GM19467 (cell line): ENCODE measurements at regions not wholly inside any gene's neighbourhood (a gene's known extent, or its start where the extent isn't known, plus 50 kb on each side); places are given as distances from the start of the nearest gene placed in this dataset.
"Not testable (repeated sequence)": the region's sequence is repeated elsewhere in the genome, so short reads cannot be mapped to it uniquely, and the experiment has no call there.

Experiments
- ATAC-seq: cut with Tn5 transposase; IDR thresholded peaks from one replicate; pipeline ENCODE4 v1.9.1; 2021; ENCODE audit warnings: mild to moderate bottlenecking, moderate library complexity; ENCODE audit not compliant: unreplicated experiment

DNA sequence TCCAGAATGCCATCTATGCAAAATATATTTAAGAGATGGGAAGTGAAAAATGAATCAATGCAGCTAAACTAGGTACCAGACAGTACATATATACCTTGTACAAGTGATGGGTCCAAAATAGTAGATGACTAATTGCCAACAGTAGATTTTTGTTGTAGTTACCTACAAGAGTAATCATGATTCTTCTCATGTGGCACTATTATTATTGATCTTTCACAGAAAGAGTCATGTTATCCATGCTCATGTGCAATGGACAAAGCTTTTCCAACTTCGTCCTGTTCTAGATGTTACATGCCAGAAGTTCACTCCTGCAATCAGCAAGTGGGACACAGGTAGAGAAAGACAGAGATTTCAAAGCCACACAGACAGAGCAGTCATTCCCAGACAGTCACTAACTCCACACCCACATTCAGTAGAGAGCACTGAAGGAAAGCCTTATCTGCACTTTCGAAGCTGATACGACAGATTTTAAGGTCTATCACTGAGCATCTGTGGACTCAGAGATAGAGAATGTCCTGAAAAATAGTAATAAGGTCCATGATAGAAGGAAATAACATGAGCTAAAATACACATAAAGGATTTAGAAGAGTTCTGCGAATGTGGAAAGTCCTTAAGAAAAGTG lies 101.6 kb upstream of the ITPRID2 start:
- ATAC-seq = no peak

DNA sequence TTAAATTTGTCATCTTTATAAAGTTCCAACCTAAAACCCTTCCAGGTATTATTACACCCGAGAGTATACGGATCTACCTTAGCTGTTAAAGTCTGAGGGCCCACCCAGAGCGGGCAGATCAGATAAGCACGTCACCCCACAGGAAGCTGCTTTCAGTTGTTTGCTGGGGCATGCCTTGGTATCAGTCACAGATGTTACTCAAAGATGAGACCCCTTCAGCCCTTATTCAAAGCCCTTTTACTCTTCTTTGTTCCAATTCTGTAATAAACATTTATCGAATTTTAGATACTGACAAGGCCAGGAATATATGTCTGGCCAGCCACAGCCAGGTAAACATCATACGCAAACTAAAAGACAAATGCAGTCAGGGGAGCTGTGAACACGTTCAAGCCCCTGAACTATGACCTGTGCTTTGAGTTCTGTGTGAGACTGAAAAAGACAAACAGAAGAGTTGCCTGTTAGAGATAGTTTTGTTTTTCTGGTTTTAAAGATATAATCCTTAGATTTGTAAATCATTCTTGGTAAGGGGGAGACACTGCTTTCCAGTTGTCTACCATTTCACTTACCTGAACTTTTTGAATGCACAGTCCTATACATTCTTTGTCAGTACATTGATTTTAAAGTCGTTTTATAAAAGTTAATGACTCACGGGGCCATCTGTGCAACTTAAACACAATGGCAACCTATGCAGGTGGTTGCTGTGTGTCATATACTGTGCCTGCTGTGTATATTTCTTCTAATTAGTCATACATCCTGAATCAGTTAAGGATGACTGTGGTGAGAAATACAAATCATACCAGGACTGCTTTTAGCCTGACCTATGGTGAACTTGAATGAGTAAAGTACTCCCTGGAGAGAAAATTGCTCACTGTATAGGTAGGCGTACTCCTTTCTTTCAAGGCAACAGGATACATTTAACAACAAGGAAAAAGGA lies 100.5 kb upstream of the ITPRID2 start:
- ATAC-seq = peak; percentile 96

GRCh38 chr2:181792906-181793305 lies 98.6 kb upstream of the ITPRID2 start:
- ATAC-seq = no peak

DNA sequence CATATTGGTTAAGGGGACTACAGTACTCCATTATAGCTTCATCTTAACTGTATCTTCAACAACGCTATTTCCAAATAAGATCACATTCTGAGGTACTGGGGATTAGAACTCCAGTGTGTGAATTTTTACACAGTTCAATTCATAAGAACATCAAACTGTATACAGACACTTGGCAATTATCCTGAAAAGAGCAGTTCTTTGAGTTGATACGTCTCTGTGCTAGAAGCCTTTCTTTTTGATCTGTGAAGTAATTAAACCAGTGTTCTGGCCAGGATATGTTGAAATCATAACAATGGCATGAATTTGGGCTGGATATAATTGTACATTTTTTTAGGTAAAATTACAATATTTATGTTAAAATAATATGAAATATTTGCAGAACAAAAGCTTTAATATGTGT lies 93.5 kb upstream of the ITPRID2 start:
- no peak for ATAC-seq

- ATAC-seq = not testable (repeated sequence)
These were observed 89.2 kb upstream of the ITPRID2 start for GRCh38 chr2:181802300-181802699.

DNA sequence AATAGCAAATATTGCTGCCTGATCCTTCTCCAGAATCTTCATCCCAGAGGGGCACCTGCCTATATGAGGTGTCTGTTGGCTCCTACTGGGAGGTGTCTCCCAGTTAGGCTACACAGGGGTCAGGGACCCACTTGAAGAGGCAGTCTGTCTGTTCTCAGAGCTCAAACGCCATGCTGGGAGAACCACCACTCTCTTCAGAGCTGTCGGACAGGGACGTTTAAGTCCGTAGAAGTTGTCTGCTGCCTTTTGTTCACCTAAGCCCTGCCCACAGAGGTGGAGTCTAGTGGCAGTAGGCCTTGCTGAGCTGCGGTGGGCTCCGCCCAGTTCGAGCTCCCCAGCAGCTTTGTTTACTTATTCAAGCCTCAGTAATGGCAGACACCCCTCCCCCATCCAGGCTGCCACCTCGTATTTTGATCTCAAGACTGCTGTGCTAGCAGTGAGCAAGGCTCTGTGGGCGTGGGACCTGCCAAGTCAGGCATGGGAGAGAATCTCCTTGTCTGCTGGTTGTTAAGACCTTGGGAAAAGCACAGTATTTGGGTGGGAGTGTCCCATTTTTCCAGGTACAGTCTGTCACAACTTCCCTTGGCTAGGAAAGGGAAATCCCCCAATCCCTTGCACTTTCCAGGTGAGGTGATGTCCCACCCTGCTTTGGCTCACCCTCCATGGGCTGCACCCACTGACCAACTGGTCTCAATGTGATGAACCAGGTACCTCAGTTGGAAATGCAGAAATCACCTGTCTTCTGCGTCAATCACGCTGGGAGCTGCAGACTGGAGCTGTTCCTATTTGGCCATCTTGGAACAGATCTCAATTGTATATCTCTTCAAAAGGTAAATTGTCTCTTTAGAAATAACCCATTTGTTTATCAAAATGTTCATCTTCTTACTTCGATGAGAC lies 87.4 kb upstream of the ITPRID2 start:
- not testable (repeated sequence) for ATAC-seq

DNA sequence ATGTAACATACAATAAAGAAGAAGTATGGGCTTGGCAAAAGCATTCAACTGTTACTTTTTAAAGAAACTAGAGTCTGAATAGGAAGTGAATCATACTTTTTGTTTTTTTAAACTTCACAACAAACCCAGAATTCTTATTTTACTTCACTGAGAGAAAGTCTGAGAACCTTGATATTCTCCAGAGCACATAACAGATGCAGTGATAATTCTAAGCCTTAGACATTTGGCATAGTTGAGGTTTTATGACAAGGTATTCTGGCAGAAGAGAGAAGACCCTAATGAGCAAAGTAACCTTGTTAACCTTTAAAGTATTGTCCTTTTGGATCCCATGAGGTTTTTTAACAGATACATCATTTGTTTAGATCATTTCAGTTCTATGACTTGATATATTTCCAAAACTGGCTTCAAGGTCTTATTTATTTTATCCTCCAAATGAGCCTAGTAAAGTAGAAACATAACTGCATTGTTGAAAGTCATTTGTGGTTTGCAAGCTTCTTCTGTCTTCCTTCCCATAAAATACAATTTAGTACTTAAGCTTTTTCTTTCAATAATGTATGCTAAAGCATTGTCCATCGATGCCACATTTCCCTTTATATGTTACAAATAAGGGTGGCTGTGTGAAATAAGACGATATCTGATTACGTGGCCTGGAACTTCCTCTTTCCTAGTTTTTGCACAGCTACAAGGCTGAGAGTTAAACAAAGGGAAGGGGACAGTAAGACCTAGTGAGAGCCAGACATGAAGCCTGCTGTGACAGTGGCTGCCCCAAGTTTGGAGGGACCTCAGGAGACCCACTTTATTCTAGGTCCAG lies 86.1 kb upstream of the ITPRID2 start:
- no peak for ATAC-seq

- no peak for ATAC-seq
These were observed 85.5 kb upstream of the ITPRID2 start for GRCh38 chr2:181806039-181806392.

DNA sequence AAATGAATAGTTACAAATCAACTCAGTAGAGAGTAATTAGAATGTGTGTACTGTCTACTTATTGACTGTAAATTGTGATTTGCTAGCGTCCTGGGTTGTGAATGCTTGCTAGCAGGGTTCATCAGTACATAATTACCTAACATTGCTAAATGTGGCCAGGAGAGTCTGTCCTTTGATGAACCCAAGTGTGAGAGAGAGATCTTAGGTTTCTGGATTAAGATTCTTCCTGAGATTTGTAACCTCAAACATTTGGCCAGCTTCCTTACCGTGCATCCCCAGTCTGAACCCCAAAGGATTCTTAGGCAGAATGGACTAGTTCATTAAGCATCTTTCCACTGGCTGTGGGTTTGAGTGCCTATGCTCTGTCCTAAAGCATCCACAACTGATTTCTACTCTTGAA lies 84.0 kb upstream of the ITPRID2 start:
- no peak for ATAC-seq

DNA sequence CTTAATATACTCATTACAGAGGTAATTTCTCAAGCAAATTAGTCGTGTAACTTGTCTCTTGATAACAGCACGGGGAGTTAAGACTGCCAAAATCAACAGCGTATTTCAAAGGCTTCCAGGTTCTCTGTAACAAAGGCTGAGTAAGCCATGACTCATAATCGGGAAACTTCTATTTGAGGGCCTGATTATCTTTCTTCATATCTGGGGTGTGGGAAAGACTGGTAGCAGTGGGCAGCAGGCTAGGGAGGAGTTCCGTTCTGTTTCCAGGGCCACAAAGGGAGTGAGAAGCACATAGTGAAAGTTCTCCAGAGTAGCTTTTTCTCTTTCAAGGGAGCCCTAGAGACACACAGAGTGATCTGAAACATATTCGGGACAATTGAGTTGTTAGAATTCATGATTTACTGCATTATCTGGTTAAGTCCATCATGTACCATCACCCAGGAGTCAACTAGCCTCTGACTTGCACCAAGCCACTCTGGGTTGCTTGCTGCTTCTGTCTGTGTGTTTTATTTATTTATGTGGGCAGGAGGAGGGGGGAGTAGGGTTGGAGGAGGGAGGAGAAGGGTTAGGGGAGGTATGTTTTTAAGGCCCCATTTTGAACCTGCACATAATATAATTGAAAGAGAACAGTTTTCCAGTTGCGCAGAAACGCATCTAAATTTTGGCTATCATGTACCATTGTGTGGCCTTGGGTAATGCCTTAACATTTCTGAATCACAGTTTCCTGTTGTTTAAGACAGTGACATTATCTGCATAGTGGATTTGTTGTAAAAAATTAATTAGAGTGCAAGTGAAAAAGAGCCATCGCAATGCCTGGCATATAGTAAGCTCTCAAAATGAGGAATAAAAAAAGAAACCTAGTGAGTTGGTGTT lies 80.5 kb upstream of the ITPRID2 start:
- ATAC-seq = no peak

GRCh38 chr2:181812106-181812743 lies 79.3 kb upstream of the ITPRID2 start:
- ATAC-seq = no peak

DNA sequence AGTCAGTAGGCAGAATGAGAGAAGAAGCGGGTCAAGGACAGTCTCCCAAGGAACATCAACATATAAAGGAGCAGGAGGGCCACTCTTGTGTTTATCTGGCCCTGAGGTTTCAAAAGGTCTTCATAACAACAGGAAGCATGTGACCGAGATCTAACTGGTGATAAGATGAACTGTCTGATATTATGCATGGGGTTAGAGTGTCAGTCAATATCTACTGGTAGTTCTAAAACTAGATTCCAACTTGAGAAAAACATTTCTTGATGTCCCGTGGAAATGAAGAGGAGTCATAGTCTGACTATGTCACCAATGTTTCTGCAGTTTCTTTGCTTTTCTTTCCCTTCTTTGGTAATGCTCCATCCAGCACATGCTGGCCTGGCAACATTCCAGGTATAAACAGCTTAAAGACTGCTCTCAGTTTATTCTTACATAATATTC lies 77.5 kb upstream of the ITPRID2 start:
- ATAC-seq = no peak

- no peak for ATAC-seq
These were observed 74.0 kb upstream of the ITPRID2 start for GRCh38 chr2:181817509-181817908.

DNA sequence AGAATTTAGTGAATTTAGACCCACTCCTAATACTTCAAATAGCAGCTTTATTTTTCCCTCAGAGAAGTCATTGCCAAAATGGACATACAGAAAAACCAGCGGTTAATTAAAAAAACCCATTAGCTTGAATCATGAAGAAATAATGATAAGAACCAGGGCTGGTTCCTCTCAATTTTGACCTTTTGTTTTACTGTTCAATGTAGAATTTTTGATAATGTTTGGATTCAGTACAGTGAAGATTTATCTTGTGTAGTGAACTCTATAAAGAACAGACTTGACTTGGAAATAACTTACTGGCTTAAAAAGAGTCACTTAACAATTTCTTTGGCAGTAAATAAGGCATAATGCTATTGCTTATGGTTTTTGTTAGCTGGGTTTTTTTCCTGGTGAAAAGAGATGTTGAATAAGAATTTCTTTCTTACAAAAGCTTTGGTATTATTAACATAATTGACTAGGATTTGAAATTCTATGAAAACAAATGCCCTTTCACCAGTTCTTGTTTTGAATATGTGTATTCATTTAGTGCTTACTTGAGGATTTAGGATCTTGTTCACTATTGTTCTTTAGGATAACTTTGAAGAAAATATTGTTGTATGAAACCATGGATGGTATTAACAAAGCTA lies 73.4 kb upstream of the ITPRID2 start:
- no peak for ATAC-seq

- ATAC-seq = no peak
These were observed 72.7 kb upstream of the ITPRID2 start for GRCh38 chr2:181818840-181819239.

DNA sequence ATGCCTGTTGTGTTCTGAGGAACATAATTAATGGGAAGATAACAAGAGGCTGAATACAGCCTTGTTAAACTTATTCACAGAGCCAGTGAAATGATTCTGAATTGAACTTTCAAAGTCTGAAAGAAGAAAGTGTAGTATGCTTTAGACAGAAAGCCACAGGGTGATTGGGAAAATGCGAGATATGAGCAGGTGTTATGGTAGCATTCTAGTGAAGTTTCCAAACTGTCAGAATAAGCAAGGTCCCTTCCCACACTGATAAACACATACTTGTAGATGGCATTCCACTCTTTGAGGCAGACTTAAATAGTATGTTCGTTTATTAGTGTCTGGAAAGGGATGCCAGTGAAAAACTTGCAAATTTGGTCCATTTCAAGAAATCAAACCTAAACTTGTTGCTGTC lies 70.5 kb upstream of the ITPRID2 start:
- no peak for ATAC-seq

DNA sequence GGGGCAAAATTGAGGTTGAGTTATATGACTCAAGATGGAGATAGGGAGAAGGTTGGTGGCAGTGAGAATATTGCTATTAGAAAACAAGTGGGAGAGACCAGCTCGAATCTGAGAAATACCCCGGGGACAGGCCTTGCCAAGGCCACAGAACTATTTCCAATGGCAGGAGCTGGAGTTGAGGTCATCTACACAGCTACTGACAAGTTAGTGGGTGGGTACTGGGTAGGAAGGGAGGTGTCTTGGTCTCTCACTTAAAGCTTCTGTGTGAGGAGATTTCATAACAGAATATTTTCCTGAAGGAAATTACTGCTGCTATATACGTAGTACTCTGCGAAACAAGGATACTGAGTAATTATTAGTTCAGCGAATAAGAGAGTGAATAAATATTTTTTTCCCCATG lies 69.4 kb upstream of the ITPRID2 start:
- ATAC-seq = no peak

DNA sequence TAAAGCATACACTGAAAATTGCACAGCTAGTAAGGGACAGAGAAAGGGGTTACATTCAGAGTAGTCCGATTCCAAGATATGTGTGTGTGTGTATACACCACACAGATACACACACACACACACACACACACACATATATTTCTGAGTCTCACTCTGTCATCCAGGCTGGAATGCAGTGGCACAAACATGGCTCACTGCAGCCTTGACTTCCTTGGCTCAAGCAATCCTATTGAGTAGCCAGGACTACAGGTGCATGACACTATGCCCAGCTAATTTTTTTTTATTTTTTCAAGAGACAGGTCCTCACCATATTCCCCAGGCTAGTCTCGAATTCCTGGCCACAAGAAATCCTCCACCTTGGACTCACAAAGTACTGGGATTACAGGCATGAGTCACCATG lies 68.1 kb upstream of the ITPRID2 start:
- no peak for ATAC-seq
